HG03175 (cell line): ENCODE measurements at regions not wholly inside any gene's neighbourhood (a gene's known extent, or its start where the extent isn't known, plus 50 kb on each side); places are given as distances from the start of the nearest gene placed in this dataset.

Experiments used
- ATAC-seq: cut with Tn5 transposase; IDR thresholded peaks from one replicate; pipeline ENCODE4 v1.9.1; 2021; ENCODE audit warnings: mild to moderate bottlenecking, moderate library complexity; ENCODE audit not compliant: unreplicated experiment

DNA sequence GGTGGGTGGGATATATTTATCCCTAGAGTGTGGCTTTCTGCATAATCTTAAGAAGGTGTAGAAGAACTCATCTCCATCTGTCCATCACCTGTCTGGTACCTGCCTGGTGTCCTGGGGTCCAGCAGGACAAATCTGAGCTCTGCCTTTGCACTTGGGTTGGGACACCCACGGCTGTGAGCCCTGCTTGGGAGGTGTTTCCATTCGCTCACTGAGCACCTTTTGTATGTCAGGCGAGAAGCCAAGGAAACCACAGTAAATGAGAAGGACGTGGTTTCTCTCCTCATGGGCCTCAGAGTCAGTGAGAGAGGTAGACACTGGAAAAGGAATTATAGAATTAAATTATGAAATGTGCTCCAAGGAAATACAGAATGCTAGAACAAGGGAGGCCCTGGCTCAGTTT is 555.9 kb downstream of the MIAT start:
- ATAC-seq = no peak

DNA sequence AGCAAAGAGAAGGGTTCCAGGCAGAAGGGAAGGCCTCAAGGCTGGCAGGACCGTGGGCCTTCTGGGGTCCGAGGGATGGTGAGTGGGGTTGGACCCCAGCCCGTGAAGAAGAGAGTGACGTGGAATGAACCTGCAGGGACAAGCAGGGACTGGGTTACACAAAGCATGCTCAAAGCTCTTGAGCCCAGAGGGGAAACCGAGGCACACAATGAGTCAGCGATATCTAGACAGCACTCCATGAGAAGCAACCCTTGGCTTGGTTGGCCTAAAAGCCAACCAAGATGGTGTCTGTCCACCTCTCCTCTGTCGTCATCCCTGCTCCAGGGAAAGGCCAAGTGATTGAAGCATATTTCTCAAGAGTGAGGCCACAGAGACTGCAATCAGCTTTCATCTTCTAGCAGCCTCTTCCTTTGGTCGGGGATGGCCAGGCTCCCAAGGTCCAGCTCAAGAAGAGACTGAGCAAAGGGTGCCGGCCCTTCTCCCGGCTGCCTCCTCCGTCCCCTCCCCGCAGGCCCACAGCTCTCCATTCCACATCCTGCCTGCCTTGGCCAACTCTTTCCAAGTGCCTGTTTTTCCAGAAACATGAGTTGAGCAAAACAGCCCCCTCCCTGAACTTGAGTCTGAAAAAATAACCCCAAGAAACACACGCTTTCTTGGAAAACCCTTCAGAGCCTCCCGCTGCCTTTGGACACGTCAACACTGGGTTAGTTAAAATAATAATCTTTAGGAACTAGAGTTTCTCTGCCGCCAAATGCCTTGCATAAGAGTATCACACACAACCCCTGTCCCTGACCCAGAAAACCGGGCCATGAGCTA is 556.6 kb downstream of the MIAT start:
- no peak for ATAC-seq

DNA sequence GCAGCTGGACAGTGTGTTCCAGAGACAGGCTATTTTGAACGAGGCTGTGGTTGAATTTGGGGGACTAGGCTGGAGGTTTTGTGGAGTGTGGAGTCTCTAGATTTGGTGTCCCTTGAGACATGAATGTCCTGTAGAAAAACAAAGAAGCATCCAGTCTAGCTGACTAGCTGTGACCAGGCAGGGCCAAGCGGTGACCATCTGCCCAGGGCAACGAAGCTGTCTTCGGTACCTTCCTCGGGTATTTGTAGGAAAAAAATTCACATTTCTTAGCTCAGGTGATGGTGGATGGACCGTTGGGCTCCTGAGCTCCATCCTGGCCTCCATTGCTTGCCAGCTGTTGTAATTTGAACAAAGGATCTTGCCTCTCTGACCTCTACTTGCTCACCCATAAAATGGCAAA is 557.3 kb downstream of the MIAT start:
- ATAC-seq = no peak

DNA sequence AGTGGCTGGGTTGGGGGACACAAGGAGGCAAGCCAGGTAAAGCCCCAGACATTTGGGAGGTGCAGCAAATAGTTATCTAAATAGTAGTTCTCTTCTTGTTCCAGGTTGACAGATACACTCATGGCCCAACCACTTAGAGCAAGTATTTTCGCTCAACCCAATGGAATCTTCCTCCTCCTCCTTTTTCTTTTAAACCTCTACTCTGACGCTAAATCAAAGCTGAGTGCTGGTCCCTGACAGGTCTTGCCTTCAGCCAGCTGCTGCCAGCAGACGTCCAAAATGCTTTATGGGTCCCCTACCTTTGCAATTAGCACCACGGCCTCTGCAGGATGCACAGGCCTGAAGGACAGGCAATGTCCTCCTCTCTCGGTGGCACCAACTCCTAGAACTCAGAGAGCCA is 558.5 kb downstream of the MIAT start:
- ATAC-seq = no peak

DNA sequence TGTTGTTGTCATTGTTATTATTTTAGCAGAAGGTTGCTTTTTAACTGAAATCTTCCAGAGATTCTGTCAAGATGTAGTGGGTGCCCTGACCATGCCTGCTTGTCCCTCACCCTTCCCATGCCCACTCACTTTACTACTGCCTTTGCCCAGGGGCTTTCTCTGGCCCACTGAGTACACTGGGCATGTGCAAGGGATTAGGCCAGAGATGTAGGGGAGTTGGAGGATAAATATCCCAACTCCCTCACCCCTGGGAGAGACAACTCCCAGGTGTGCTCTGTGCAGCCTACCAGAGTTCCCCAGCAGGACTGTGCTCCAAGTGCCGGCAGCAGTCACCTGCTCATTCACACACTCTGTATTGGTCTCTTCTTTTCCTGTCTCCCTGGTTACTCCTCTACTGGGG is 559.1 kb downstream of the MIAT start:
- ATAC-seq = no peak

DNA sequence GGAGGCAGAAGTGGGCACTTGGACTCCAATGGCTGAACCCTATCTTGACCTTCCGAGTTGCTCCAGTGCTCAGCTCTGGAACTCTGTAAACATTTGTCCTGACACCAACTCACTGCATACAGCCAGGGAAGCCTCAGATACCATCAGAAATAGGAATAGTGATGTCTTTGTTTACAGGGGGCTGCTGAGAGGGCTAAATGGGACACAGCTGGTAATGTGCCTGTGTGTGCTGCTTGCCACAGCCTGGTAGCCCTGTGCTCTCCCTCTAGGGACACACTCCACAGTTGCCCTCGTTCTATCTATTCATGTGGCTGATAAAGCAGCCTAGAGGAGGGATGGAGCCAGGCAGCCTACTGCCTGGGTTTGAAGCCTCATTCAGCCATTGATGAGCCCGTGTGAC is 559.8 kb downstream of the MIAT start:
- no peak for ATAC-seq

DNA sequence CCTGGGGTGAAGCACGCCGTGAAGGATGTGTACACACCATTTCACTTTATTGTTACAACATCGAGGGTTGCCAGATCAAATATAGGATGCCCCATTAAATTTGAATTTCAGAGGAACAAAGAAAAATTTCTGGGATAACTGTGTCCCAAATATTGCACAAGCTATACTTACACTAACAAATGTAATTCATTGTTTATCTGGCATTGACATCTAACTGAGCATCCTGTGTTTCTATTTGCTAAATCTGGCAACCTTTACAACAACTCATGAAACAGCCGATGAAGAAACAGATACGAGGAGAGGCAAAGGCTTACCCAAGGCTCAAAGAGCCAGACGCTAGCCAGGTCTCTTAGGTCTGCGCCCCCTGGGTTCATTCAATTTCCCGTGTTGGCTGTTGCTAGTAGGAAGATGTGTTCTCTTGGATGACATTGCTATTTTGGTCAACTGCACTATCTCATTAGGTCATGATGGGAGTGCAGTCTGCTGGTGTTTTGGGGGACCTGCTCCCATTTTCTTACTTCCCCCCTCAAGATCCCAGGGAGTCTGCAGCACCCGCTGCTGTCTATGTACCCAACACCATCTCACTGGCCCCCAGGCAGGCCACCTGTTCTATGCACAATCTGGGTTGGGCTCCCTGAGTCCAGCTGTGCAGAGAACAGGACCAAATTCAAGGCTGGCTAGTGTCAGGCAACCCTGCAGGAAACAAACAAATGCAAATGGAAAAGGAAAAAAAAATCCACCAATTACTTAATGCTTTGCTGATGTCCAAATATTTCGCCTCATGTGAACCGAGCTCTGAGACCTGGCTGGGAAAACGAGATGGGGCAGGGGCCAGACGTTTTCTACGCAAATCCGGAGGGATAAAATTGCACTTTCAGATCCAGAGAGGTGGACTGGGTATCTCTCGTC is 560.9 kb downstream of the MIAT start:
- no peak for ATAC-seq

DNA sequence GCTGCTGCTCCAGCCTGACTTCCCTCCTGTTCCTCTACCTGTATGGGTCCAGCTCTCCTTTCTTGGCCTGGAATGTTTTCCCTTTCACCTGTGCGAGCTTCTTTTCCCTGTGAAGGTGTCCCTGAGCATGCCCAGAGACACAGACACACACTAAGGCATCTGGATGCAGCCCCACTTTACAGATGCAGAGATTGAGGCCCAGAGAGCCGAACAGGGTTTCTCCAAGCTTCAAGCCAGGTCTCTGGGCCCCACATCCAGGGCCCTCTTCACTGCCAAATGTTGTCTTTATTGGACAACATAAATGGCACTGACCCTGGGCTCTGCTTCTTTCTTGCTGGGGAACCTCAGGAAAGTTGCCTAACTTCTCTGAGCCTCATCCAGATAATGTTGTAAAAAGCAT is 561.6 kb downstream of the MIAT start:
- no peak for ATAC-seq

DNA sequence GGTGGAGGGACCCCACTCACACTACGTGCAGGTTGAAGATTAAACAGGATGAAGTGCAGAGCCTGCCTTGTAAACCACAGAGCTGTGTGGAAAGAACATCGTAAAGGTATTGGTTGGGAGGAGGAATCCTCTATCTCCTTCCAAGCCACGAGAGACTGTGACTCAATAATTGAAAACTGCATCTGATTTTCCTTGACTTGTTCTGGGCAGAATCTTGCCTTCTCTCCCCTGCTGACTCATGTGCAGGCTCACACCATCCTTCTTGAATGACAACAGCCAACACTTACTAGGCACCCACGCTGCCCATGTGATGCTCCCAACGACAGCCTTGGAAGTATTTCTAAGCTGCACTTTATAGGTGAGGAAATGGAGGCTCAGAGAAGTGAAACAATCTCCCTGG is 563.0 kb downstream of the MIAT start:
- ATAC-seq = no peak

DNA sequence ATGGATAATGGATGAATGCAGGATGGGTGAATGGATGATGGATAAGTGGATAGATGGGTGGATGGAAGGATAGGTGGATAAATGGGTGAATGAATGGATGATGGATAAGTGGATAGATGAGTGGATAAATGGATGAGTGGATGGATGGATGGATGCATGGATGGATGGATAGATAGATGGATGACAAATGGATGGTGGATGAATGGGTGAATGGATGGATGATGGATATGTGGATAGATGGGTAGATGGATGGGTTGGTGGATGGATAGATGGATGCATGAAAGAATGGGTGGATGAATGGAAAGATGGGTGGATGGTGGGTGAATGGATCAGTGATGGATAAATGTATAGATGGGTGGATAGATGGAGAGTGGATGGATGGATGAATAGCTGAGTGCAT is 564.8 kb downstream of the MIAT start:
- ATAC-seq = no peak

DNA sequence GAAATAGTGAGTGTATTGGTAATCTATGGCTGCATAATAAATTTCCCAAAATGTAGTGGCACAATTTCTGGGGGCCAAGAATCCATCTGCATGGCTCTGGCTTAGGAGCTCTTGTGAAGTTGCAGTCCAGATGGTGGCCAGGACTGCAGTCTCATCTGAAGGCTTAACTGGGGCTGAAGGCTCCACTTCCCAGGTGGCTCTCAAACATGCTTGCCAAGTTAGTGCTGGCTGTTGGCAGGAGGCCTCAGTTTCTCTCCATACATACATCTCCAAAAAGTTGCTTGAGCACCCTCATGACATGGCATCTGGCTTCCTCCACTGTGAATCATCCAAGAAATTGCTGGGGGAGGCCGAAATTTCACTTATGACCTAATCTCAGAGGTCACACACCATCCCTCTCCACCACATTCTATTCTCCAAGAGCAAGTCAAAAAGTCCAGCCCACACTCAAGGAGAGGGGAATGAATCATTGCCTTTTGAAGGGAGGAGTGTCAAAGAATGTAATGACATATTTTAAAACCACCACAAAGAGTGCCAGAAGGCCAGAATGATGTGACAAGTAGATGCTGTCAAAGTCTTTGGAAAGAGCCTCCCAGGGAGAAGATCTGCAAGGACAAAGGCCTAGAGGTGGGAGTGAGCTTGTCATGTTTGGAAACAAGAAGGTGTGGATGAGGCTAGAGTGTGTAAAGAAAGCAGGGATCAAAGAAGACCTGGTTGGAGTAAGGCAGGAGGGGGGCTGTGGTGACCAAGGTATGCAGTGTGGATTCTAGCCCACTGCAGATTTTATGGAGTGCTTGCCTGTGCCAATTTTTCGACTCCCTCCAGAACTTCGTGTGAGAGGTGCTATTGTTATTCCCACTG is 566.2 kb downstream of the MIAT start:
- ATAC-seq = no peak

DNA sequence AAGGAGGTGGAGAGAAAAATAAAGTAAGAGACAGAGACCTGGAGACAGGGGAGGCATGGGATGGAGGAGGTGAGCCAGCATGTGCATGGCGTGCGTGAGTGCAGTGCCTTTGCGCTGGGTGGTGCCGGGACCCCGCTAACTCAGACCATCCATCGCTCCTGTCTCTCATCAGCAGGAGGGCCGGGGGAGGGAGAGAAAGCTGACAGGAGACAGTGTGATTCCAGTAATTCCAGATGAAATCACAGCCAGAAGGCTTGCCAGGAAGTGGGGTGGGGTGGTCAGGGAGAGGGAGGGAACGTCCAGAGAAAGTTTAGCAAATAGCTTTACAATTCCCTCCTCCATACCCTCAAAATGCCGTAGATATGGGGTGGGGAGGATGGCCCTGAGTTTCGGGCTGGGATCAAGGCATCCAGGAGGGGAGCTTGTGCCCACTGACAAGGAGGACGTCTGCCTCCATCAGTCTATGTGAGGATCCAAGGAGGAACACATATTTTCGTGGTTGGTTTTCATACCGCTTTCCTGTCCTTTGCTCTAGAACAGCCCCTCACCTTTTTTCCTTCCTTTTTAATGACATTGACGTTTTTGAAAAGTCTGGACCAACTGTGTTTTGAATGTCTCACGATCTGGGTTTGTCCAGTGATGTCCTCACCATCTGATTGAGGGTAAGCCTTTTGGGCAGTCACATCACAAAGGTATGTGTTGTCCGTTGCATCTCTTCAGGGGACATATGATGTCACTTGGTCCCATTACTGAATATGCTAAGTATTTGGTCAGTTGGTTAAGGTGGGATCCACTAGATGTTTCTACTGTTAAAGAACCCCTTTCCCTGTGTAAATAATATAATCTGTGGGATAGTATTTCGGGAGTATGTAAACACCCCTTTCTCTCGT is 567.3 kb downstream of the MIAT start:
- no peak for ATAC-seq

DNA sequence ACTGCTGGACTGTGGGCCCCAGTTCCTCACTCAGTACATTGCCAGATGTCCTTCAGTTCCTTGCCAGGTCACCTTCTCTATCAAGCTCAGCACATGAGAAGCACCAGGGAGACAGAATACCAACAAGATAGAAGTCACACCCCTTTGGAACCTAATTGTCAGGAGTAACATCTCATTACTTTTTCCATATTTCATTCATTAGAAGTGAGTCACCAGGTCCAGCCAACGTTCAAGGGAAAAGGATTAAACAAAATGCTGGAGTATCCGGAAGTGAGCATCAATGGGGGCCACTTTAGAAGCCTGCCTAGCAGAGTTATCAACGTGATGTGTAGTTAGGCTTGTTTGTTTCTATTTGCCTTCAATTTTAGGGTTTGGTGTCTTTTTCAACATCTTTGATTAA is 569.3 kb downstream of the MIAT start:
- ATAC-seq = no peak

DNA sequence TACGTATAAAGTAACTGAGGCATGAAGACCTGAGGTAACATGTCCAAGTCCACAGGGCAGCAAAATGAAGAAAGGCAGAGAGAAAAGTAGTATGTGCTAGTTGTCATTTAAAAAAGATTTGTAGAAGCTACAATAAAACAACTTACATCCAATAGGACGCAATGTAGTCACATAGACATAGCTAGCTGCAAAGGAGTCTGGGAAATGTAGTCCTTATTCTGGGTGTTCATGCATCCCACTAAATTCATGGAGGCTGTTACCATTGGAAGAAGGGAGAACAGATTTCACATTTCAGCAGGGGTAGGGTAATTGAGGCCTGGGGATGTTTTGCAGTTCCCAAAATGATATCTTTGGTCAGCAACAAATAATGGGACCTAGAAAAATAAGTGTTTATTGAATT is 571.4 kb downstream of the MIAT start:
- ATAC-seq = no peak

DNA sequence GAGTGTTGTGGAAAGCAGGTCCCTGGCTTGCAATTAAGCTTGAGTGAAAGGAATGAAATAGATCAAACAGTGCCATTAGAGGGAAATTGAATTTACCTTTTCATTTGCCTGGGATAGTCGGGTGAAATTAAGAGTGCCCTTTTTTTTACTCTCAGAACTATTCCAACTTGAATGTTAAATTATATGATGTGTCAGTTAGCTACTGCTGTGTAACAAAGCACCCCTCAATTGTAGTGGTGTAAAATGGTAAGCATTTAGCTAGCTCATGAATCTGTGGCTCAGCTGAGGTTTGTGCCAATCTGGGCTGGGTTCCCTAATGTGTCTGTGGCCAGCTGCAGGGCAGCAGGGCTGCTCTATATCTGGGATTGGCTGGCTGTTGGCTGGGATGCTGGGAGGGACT is 571.4 kb downstream of the MN1 start:
- no peak for ATAC-seq

DNA sequence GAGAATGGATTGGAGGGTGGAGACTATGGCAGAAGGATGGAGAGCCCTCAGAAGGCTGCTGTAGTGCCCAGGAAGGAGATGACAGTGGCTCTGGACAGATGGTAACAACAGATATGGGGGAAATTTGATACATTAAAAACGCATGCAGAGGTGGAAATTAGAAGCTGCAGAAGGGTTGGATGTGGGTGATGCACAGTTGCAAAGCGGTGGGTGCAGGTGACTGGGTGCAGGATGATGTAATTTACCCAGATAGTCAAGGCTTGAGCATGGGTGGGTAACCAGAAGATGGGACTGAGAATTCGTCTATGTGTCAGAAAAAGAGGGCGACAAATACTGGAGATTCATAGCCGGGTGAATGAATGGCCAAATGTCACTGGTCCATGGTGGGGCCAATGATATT is 570.3 kb downstream of the MN1 start:
- no peak for ATAC-seq

DNA sequence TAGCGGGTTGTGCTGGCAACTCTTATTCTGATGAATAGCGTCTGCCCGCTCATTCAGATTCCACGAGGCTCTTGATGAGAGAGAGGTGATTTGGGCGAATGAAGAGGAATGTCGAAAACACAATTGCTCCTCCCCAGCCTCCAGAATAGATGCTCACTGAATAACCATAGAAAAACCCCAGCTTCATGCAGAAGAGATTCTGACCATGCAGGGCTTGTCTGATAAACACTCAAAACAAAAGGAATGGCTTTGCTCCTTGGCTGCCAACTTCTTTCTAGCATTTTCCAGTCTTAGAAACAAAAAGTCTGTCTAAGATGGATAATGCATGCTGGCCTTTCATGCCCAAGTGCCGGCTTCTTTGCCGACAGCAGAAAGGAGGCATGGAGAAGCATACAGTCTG is 569.5 kb downstream of the MN1 start:
- ATAC-seq = no peak

DNA sequence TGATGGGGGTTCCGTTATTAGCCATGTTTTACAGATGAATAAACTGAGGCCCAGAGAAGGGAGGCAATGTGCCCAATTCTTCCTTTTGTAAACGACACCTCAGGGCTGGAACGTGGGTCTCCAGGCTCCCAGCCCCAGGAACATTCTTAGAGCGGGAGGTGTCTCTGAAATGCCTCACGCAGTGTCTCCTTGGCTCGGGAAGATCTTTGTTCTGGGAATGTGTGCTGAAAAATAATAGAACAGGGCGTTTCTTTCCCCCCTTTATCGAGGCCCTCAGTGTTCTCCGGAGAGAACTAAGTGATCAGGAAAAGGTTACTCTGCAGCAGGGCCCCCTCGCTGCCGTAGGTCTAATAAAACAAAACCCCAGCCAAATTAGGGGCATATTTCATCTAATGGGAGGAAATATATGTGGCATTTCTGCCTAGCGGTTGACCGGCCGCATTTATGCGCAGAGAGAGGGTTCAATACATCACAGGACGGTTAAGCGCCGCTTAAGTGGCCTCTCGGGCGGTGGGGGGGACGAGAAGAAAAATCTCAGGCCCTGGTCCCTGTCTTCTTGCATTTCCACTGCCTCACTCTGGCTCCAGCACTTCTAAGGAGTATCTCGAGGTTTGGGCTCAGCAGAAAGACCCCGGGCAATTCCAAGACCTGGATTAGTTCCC is 564.3 kb downstream of the MN1 start:
- ATAC-seq = no peak

DNA sequence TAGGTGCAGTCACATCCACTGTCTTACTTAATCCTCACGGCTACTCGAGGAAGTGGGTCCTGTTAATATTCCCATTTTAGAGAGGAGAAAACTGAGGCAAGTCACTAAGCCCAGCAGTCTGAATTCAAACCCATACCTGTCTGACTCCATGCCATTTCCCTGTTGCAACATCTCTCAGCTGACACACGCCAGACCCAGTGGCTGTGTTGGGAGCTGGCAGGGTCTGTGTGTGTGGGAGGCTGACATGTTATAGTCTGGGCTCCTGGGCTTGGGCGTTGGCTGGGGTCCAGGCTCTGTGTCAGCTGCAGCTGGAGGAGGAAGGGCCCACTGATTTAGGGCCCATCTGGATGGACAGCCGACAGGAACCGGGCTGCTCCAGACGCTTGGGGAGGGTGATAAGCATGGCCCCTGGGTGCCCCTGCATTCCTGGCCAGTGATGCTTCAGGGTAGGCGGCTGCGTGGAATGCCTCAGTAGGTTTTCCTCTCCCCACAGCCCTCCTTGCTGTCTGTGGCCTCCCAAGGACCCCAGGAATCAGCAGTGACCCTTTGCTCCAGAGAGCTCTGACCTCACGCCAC is 562.5 kb downstream of the MN1 start:
- ATAC-seq = no peak
